Gastrocnemius medialis (tissue), 4 donors: ENCODE measurements at regions not wholly inside any gene's neighbourhood (a gene's known extent, or its start where the extent isn't known, plus 50 kb on each side); places are given as distances from the start of the nearest gene placed in this dataset.

ENCODE experiments used
- ATAC-seq, 2 donors: fragments of 150-250 bp; one replicate each; pipeline ENCODE4 v1.9.1; 2016
- DNase-seq, 2 donors: peaks; one replicate each; pipeline ENCODE4 v3.0.0-alpha.2; 2019
- H3K27ac ChIP-seq, 4 donors: fragments of 200-600 bp; sonication (generic); 1 replicate in 1 of 4; 2 replicates in 3 of 4; pipeline ENCODE4 v1.5.1; 2016 to 2018; ENCODE audit warnings: mild to moderate bottlenecking in 2 of 4, moderate library complexity in 1 of 4
- H3K27me3 ChIP-seq, 3 donors: fragments of 200-600 bp; sonication (generic) in 2 of 3; 1 replicate in 1 of 3; 2 replicates in 2 of 3; pipeline versions ENCODE4 v1.5.1 to v1.6.0; 2016 to 2019; ENCODE audit warnings: mild to moderate bottlenecking in 1 of 3, moderate library complexity in 1 of 3
- H3K36me3 ChIP-seq, 2 donors: fragments of 200-600 bp; sonication (generic) in 1 of 2; one replicate each; pipeline ENCODE4 v1.5.1; 2017 to 2018
- H3K4me1 ChIP-seq, 2 donors: fragments of 200-600 bp; sonication (generic) in 1 of 2; one replicate each; pipeline ENCODE4 v1.5.1; 2016 to 2017; ENCODE audit warnings: mild to moderate bottlenecking in 2 of 2
- H3K4me3 ChIP-seq, 4 donors: fragments of 200-600 bp; sonication (generic) in 3 of 4; 1 replicate in 1 of 4; 2 replicates in 3 of 4; pipeline ENCODE4 v1.5.1; 2016 to 2019; ENCODE audit warnings: mild to moderate bottlenecking in 2 of 4
- H3K9me3 ChIP-seq, 3 donors: fragments of 200-600 bp; sonication (generic) in 2 of 3; 1 replicate in 1 of 3; 2 replicates in 2 of 3; pipeline ENCODE4 v1.5.1; 2016 to 2019
- POLR2A ChIP-seq, 2 donors: fragments of 450-650 bp; IDR thresholded peaks; one replicate each; pipeline ENCODE4 v1.6.1; 2017; ENCODE audit warnings: antibody characterized with exemption in 2 of 2, mild to moderate bottlenecking in 2 of 2, moderate library complexity in 2 of 2
- in situ Hi-C, 4 donors: fragments of 200-750 bp; cut with MboI; loops; one replicate each; pipeline versions ENCODE4 v1.15.0 to v1.8.0; 2017; ENCODE audit warnings: low sequenced_read_pairs in 4 of 4
- intact Hi-C: fragments of 100-400 bp; cut with DNase I; formaldehyde crosslinking; loops from one replicate; pipeline ENCODE4 v1.15.1; 2023; ENCODE audit warnings: low total_unique reads
- TF ChIP-seq, protein P1 (sequence below), 5 experiments: fragments of 450-650 bp in 3 of 5; fragments of 200-600 bp in 2 of 5; sonication (generic) in 2 of 5; IDR thresholded peaks in 4 of 5; conservative IDR thresholded peaks in 1 of 5; 1 replicate in 4 of 5; 2 replicates in 1 of 5; pipeline ENCODE4 v1.5.1; 2016 to 2019; ENCODE audit warnings: antibody characterized with exemption in 5 of 5, mild to moderate bottlenecking in 3 of 5, moderate library complexity in 3 of 5

DNA sequence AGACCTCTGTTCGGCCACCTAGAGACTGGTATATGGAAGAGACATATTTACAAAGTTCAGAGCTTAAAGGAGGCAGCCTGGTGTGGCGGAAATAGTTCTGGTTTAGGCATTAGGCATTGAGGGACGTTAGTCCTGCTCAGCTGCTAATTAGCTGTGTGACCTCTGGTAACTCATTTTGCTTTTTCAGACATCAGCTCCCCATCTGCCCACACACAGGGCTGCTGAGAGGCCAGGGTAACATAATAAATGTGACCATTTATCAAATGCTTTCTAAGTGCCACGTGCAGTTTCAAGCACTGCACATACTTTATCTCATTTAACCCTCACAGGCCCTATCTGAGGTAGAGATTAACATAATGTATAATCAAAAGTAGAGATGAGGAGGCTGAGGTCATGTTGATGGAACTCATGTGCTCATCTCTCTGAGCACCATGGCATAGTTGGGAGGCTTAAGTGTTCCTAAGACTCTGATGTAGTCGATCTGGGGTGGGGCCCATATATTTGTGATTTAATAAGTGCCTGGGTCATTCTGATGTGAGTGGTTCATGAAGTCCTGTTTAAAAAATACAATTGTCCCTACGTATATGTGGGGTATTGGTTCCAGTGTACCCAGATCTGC lies 267.2 kb upstream of the PLXNA2 start:
- no peaks in the 10 kb centered on the region for H3K4me1 ChIP-seq
- no peaks in the 10 kb centered on the region for H3K9me3 ChIP-seq
- TF ChIP-seq POLR2A (IDR thresholded peaks at IDR 0.05): no peak
- TF ChIP-seq, protein P1, sequence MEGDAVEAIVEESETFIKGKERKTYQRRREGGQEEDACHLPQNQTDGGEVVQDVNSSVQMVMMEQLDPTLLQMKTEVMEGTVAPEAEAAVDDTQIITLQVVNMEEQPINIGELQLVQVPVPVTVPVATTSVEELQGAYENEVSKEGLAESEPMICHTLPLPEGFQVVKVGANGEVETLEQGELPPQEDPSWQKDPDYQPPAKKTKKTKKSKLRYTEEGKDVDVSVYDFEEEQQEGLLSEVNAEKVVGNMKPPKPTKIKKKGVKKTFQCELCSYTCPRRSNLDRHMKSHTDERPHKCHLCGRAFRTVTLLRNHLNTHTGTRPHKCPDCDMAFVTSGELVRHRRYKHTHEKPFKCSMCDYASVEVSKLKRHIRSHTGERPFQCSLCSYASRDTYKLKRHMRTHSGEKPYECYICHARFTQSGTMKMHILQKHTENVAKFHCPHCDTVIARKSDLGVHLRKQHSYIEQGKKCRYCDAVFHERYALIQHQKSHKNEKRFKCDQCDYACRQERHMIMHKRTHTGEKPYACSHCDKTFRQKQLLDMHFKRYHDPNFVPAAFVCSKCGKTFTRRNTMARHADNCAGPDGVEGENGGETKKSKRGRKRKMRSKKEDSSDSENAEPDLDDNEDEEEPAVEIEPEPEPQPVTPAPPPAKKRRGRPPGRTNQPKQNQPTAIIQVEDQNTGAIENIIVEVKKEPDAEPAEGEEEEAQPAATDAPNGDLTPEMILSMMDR (IDR thresholded peaks at IDR 0.05 in 4 of 5, conservative IDR thresholded peaks at IDR 0.05 in 1 of 5): no peak
- ATAC-seq: no peak
- H3K4me3 ChIP-seq: no peak overlapping the region
- in situ Hi-C loops: no loop called here
- intact Hi-C loops: no loop called here
- no peaks in the 10 kb centered on the region for H3K27me3 ChIP-seq
- H3K27ac ChIP-seq: no peak overlapping the region
- H3K36me3 ChIP-seq: no peaks in the 10 kb centered on the region
- no peak for DNase-seq

DNA sequence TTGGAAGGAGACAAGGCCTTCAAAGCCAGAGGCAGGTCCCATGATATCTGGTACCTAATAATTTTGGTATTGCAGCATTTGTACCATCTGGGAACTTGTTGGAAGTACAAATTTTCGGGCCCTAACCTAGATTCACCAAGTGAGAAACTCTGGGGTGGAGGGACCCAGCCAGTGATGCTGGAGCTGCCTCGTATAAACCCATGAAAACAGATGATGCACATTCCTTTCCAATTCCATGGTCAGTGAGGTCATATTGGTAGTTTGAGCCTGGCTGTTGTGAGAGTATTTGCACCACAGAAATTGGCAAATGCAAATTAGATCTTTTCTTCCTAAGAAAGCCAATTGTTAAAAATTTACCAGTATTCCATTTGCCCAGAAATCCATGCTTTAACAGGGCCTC lies 269.6 kb upstream of the PLXNA2 start:
- intact Hi-C loops: no loop called here
- no peak for DNase-seq

DNA sequence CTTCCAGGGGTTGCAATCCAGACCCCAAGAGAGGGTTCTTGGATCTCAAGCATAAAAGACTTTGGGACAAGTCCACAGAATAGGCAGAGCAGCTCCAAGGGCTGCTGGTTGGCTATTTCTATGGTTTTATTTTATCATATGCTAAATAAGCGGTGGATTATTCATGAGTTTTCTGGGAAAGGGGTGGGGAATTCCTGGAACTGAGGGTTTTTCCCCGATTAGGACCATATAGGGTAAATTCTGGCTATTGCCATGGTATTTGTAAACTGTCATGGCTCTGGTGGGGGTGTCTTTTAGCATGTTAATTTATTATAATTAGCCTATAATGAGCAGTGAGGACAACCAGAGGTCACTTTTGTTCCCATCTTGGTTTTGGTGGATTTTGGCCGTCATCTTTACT lies 270.9 kb upstream of the PLXNA2 start:
- ATAC-seq (no peak), DNase-seq (no peak)
- H3K4me1 ChIP-seq: no peaks in the 10 kb centered on the region
- intact Hi-C loops (no loop called here), in situ Hi-C loops (no loop called here)
- no peak overlapping the region for H3K27ac ChIP-seq
- no peaks in the 10 kb centered on the region for H3K36me3 ChIP-seq
- no peaks in the 10 kb centered on the region for H3K27me3 ChIP-seq
- no peak overlapping the region for H3K4me3 ChIP-seq
- H3K9me3 ChIP-seq: no peaks in the 10 kb centered on the region
- TF ChIP-seq POLR2A (IDR thresholded peaks at IDR 0.05): no peak
- TF ChIP-seq, protein P1 (IDR thresholded peaks at IDR 0.05 in 4 of 5, conservative IDR thresholded peaks at IDR 0.05 in 1 of 5): no peak

More for the DNA sequence above, 269.6 kb upstream of the PLXNA2 start:
- H3K4me1 ChIP-seq: no peaks in the 10 kb centered on the region
- no peak for ATAC-seq
- H3K27ac ChIP-seq: no peak overlapping the region
- no peak for TF ChIP-seq POLR2A (IDR thresholded peaks at IDR 0.05)
- TF ChIP-seq, protein P1 (IDR thresholded peaks at IDR 0.05 in 4 of 5, conservative IDR thresholded peaks at IDR 0.05 in 1 of 5): no peak
- in situ Hi-C loops: no loop called here
- H3K4me3 ChIP-seq: no peak overlapping the region
- no peaks in the 10 kb centered on the region for H3K9me3 ChIP-seq
- no peaks in the 10 kb centered on the region for H3K36me3 ChIP-seq
- no peaks in the 10 kb centered on the region for H3K27me3 ChIP-seq

DNA sequence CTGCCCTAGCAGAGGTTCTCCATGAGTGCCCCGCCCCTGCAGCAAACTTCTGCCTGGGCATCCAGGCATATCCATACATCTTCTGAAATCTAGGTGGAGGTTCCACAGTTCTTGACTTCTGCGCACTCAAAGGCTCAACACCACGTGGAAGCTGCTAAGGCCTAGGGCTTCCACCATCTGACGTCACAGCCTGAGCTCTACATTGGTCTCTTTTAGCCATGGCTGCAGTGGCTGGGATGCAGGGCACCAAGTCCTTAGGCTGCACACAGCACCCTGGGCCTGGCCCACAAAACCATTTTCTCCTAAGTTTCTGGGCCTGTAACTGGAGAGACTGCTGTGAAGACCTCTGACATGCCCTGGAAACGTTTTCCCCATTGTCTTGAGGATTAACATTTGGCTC lies 272.6 kb upstream of the PLXNA2 start:
- Histone ChIP-seq H3K36me3 (no peaks in the 10 kb centered on the region), H3K4me1 (no peaks in the 10 kb centered on the region), H3K4me3 (no peak overlapping the region), H3K9me3 (no peaks in the 10 kb centered on the region), H3K27ac (no peak overlapping the region), H3K27me3 (no peaks in the 10 kb centered on the region)
- intact Hi-C loops (no loop called here), in situ Hi-C loops (no loop called here)
- TF ChIP-seq, protein P1 (IDR thresholded peaks at IDR 0.05 in 4 of 5, conservative IDR thresholded peaks at IDR 0.05 in 1 of 5): no peak
- no peak for TF ChIP-seq POLR2A (IDR thresholded peaks at IDR 0.05)
- ATAC-seq (no peak), DNase-seq (no peak)
